ENCODE measurements at regions not wholly inside any gene's neighbourhood (a gene's known extent, or its start where the extent isn't known, plus 50 kb on each side); places are given as distances from the start of the nearest gene placed in this dataset.

DNA sequence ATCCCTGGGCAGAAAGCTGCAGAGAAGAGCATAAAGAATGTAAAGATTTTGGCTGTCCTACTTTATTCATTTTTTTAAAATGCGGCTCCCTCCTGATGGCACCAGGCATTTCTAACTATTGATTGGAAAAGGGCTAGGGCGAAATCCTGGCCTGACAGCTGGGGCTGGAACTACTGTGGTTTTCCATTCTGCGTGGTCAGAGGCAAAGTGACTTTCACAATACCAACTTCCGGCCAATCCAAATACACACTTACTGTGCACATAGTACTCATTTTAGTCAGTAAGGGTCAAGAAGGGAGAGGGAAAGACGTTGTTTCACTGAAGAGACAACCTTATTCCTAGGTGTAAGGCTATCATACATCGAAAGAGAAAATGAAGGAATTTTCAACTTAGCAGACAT lies 113.8 kb upstream of the PMFBP1 start:
- TF ChIP-seq, protein P1, sequence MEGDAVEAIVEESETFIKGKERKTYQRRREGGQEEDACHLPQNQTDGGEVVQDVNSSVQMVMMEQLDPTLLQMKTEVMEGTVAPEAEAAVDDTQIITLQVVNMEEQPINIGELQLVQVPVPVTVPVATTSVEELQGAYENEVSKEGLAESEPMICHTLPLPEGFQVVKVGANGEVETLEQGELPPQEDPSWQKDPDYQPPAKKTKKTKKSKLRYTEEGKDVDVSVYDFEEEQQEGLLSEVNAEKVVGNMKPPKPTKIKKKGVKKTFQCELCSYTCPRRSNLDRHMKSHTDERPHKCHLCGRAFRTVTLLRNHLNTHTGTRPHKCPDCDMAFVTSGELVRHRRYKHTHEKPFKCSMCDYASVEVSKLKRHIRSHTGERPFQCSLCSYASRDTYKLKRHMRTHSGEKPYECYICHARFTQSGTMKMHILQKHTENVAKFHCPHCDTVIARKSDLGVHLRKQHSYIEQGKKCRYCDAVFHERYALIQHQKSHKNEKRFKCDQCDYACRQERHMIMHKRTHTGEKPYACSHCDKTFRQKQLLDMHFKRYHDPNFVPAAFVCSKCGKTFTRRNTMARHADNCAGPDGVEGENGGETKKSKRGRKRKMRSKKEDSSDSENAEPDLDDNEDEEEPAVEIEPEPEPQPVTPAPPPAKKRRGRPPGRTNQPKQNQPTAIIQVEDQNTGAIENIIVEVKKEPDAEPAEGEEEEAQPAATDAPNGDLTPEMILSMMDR (IDR thresholded peaks at IDR 0.05): no peak
- TF ChIP-seq POLR2A (IDR thresholded peaks at IDR 0.05): no peak
- no peak for TF ChIP-seq POLR2AphosphoS5 (IDR thresholded peaks at IDR 0.05; ENCODE audit: insufficient read depth in 1 of 2, low read depth in 1 of 2)

All from vagina (tissue), 2 donors.